HG02981 (cell line): ENCODE measurements at regions not wholly inside any gene's neighbourhood (a gene's known extent, or its start where the extent isn't known, plus 50 kb on each side); places are given as distances from the start of the nearest gene placed in this dataset.
"Not testable (repeated sequence)": the region's sequence is repeated elsewhere in the genome, so short reads cannot be mapped to it uniquely, and the experiment has no call there.

ENCODE experiments used
- ATAC-seq: cut with Tn5 transposase; IDR thresholded peaks from one replicate; pipeline ENCODE4 v1.9.1; 2021; ENCODE audit warnings: mild to moderate bottlenecking, moderate library complexity; ENCODE audit not compliant: unreplicated experiment

DNA sequence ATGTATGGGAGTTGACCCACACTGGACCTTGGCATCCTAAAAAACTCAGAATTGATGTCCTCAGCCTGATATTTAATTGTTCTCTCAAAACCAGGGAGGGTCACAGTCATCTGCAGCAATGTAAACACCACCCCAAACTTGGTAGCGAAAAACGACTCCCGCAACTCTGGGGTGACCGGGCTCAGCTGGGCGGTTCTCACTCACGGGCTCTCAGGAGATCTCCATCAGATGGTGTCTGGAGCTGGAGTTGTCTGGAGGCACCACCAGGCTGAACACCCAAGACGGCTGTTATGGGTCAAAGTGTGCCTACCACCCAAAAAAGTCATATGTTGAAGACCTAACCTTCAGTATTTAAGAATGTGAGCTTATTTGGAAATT, 50.9 kb upstream of the NXT1 start:
- no peak for ATAC-seq

- ATAC-seq = no peak
Observed at GRCh38 chr20:23298926-23299672, 51.5 kb upstream of the NXT1 start.

DNA sequence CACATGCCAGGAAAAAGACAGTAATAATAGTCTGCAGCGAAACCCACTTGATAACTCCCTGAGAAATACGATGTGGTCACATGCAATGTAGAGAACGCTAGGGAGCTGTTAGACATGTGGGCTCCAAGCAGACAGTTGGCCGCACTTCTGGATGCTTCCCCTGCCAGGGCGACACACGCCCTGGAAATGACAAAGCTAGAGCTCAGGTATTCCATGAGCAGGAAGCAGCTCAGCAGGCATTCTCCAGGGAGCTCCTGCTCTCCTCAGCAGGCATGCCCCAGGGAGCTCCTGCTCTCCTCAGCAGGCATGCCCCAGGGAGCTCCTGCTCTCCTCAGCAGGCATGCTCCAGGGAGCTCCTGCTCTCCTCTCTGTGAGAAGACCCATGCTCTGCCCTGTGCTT, 52.4 kb upstream of the NXT1 start:
- ATAC-seq = no peak

- no peak for ATAC-seq
Observed at GRCh38 chr20:23296841-23297701, 53.5 kb upstream of the NXT1 start.

DNA sequence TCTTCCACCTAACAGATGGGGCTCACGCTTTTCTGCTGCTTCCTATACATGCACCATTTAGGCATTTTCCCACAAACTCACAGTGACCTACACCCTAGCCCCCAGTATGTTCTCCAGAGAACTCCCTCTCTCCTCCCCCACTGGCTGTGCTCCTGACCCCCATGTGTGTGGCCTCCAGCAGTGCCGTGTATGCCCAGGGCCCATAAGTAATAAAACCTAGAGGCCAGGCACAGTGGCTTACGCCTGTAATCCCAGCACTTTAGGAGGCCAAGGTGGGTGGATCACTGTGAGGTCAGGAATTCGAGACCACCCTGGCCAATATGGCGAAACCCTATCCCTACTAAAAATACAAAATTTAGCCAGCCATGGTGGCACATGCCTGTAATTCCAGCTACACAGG, 54.7 kb upstream of the NXT1 start:
- ATAC-seq = no peak

- ATAC-seq = no peak
Observed at GRCh38 chr20:23294671-23295070, 55.9 kb upstream of the NXT1 start.

GRCh38 chr20:23294166-23294565, 56.4 kb upstream of the NXT1 start:
- no peak for ATAC-seq

GRCh38 chr20:23293689-23294088, 56.9 kb upstream of the NXT1 start:
- no peak for ATAC-seq

GRCh38 chr20:23292311-23292710, 58.3 kb upstream of the NXT1 start:
- not testable (repeated sequence) for ATAC-seq

- ATAC-seq = no peak
Observed at GRCh38 chr20:23291575-23292240, 58.9 kb upstream of the NXT1 start.

DNA sequence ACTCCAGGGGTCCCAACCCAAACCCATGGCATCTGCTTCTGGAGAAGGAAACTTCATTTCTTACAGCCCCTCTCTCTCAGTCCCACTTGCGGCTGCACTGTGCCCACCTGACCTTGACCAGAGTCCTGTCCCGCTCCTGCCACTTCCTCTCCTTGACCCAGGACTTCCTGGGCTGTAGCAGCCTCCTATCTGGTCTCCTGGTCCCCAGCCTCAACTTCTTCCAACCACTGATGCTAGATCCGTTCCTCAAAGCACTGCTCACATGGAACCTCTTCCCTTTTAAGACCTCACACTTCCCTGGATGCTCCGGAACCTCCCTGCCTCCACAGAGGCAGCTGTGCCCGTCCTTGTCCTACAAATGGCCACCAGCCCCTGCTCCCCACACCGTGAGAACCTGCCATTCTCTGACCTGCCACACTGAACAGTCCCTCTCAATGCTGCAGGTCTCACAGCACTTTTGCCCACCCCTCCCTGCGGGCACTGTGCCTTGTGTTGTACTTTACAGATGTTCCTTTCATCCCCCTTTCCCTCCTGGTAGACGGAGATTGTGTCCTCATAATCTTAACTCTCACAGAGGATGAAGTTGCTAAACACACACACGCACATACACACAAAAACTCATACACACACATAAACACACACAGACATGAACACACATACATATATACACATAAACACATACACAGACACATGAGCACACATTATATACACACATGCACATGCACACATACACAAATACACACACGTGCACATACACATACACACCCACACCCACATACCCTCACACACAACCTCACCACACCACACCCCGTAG, 59.6 kb upstream of the NXT1 start:
- ATAC-seq = no peak

DNA sequence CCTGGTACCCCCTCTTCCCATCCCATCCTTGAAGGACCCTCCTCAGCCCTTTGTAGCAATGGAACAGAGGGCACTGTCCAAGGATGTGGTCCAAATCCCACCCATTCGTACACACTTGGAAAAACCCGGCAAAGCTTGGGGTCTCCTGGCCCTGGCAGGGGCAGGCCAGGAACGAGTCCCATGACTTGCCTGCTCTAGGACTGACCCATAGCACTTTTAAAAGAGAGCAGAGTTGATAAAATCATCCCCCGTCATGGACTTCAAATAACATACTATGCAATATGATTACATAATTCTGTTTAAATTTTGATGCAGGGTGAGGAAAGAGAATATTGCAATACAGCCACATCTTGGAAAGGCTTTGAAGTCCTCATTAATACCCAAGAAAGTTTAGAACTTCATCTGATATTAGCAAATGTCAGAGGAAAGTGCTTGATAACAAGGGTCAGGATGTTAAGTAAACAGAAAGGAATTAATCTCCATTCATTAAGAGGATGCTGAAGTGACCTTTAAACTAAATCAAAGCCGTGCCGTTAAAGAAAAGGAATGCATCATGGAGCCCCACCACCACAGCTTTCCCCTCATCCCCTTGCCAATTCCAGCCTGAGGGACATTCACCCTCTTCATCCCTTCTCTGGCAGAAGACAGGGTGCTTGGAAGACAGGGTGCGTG, 60.7 kb upstream of the NXT1 start:
- no peak for ATAC-seq

GRCh38 chr20:23289249-23289648, 61.3 kb upstream of the NXT1 start:
- ATAC-seq = no peak

DNA sequence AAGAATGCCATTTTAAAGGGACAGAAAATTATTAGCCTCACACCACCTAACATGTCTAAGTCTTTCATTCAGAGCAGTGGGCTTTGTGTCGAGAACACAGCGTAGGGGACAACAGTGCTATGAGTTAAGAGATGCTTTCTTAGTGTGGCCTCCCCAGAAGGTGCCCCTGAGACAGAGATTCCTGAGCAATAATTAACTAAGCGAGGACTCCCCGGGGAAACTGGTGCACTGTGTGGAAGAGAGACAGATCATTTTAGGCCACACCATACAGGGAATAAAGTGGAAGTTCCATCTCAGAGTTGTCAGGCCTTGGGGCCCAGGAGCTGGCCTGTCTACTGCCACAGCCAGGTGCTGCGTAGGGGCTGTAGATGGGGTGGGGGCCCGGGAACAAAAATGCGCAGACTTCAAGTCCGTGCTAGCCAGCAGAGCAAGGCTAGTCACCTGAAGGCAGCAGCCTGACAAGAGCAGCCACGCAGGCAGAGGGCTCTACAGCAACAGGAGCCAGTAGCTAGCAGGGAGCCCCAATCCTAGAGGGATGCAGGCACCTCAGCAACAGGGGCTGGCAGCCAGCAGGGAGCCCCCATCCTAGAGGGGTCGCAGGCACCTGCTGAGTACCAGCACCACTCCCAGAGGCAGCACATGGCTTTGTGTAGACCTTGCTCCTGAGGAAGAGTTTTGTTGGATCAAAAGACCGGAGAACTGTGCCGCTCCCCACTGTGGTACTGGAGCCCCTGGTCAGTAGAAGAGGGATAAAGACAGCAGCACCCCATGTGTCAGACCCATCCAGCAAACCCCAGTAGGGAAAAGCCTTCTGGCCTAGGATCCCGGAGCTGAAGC, 63.0 kb upstream of the NXT1 start:
- ATAC-seq = no peak

GRCh38 chr20:23286346-23286745, 64.2 kb upstream of the NXT1 start:
- ATAC-seq = no peak

GRCh38 chr20:23285536-23285935, 65.1 kb upstream of the NXT1 start:
- ATAC-seq = no peak

GRCh38 chr20:23284009-23284408, 66.6 kb upstream of the NXT1 start:
- ATAC-seq = no peak

GRCh38 chr20:23283096-23283850, 67.3 kb upstream of the NXT1 start:
- no peak for ATAC-seq

DNA sequence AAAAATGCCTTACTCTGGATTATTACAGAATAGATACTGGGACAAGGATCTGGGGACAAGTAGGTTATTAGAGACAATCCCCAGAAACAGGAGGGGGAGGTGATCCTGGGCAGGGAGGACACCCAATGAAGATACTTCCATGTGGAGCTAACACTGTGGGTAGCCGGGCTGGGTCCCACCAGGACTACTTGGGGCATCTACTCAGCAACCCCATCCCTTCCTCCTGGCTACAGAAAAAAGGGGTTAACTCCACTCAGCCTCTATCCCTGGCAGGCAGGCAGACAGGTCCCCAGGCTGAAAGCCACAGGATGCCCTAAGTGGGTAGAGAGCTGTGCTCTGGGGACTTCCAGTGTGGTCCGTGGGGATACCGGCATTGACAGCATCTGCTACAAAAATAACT, 68.0 kb upstream of the NXT1 start:
- ATAC-seq = no peak
